ENCODE measurements at regions not wholly inside any gene's neighbourhood (a gene's known extent, or its start where the extent isn't known, plus 50 kb on each side); places are given as distances from the start of the nearest gene placed in this dataset.

- DNase-seq (no peak), ATAC-seq (no peak)
- H2AFZ ChIP-seq (ENCODE audit: low read length): no peak overlapping the region
- no peak overlapping the region for H3K9ac ChIP-seq (ENCODE audit: low read length)
- no peak overlapping the region for H3K4me2 ChIP-seq (ENCODE audit: low read length)
- H3K9me2 ChIP-seq (replicated peaks; ENCODE audit: low read length): no peaks in the 10 kb centered on the region
- intact Hi-C loops (cut with micrococcal nuclease): no loop called here
- H3K27me3 ChIP-seq (ENCODE audit: low read length): peaks cover 30% of the 10 kb centered on the region
- no peaks in the 10 kb centered on the region for H3K9me3 ChIP-seq (ENCODE audit: low read length)
- ChIA-PET CTCF (no interaction called here), POLR2A (ENCODE audit: unreplicated experiment) (no interaction called here)
- H4K20me1 ChIP-seq (ENCODE audit: low read length): no peaks in the 10 kb centered on the region
- H3K27ac ChIP-seq (ENCODE audit: low read length): no peak overlapping the region
- H3K79me2 ChIP-seq (ENCODE audit: low read length): no peaks in the 10 kb centered on the region
- no peak overlapping the region for H3K4me3 ChIP-seq (ENCODE audit: low read length)
- no peaks in the 10 kb centered on the region for H3K4me1 ChIP-seq (ENCODE audit: insufficient read depth, low read length)
- TF ChIP-seq EZH2 (IDR thresholded peaks at IDR 0.05; ENCODE audit: low read length, unreplicated experiment): no peak
- TF ChIP-seq CTCF (conservative IDR thresholded peaks at IDR 0.05; ENCODE audit: low read depth, low read length): no peak
- TF ChIP-seq EZH2phosphoT487 (IDR thresholded peaks at IDR 0.05; ENCODE audit: borderline replicate concordance, low read length): no peak
- BruUV-seq (replicated peaks): no TSS peak
- no peaks in the 10 kb centered on the region for H3K36me3 ChIP-seq (ENCODE audit: low read depth, low read length)
- no peaks in the 10 kb centered on the region for H3F3A ChIP-seq (ENCODE audit: low read length, unreplicated experiment)
Measured at GRCh38 chr3:180749796-180750195, 70.5 kb upstream of the CCDC39 start.

GRCh38 chr3:180755556-180755955 is 76.3 kb upstream of the CCDC39 start:
- ChIA-PET CTCF (no interaction called here), POLR2A (ENCODE audit: unreplicated experiment) (no interaction called here)
- BruUV-seq (replicated peaks): no TSS peak

More at GRCh38 chr3:180755556-180755955, 76.3 kb upstream of the CCDC39 start:
- ATAC-seq (no peak), DNase-seq (no peak)
- no peaks in the 10 kb centered on the region for H3K36me3 ChIP-seq (ENCODE audit: low read depth, low read length)
- H3K9me3 ChIP-seq (ENCODE audit: low read length): no peaks in the 10 kb centered on the region
- H3K9ac ChIP-seq (ENCODE audit: low read length): no peak overlapping the region
- H3K27ac ChIP-seq (ENCODE audit: low read length): no peak overlapping the region
- intact Hi-C loops (cut with micrococcal nuclease): no loop called here
- no peaks in the 10 kb centered on the region for H3K4me1 ChIP-seq (ENCODE audit: insufficient read depth, low read length)
- H3K4me2 ChIP-seq (ENCODE audit: low read length): no peak overlapping the region
- no peaks in the 10 kb centered on the region for H3F3A ChIP-seq (ENCODE audit: low read length, unreplicated experiment)
- H4K20me1 ChIP-seq (ENCODE audit: low read length): no peaks in the 10 kb centered on the region
- no peak for TF ChIP-seq EZH2phosphoT487 (IDR thresholded peaks at IDR 0.05; ENCODE audit: borderline replicate concordance, low read length)
- TF ChIP-seq CTCF (conservative IDR thresholded peaks at IDR 0.05; ENCODE audit: low read depth, low read length): no peak
- no peak for TF ChIP-seq EZH2 (IDR thresholded peaks at IDR 0.05; ENCODE audit: low read length, unreplicated experiment)
- H3K9me2 ChIP-seq (replicated peaks; ENCODE audit: low read length): no peaks in the 10 kb centered on the region
- no peaks in the 10 kb centered on the region for H3K79me2 ChIP-seq (ENCODE audit: low read length)
- H3K4me3 ChIP-seq (ENCODE audit: low read length): no peak overlapping the region
- peaks cover 18% of the 10 kb centered on the region for H3K27me3 ChIP-seq (ENCODE audit: low read length)
- H2AFZ ChIP-seq (ENCODE audit: low read length): no peak overlapping the region
